GM19324 (cell line): ENCODE measurements at regions not wholly inside any gene's neighbourhood (a gene's known extent, or its start where the extent isn't known, plus 50 kb on each side); places are given as distances from the start of the nearest gene placed in this dataset.

ENCODE experiments used
- ATAC-seq: cut with Tn5 transposase; IDR thresholded peaks from one replicate; pipeline ENCODE4 v1.9.1; 2021; ENCODE audit warnings: mild to moderate bottlenecking, moderate library complexity; ENCODE audit not compliant: unreplicated experiment, low FRiP score

DNA sequence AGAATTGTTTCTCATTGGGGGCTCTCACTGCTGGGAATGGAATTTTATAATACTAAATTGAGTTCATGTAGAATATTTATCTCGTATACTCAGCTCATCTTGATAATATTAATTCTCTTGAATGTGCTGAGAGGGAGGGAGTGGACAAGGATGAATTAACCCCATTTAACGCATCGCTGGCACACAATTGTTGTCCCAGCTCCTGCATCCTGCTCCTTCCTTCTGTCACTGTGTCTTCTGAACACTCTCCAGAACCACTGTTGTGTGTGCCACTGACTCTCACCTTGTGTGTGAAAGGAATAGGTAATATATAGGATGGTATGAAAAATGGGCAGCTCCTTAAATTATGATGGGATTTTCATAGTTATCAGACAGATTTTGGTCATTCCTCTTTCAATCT is 267.3 kb downstream of the MTRR start:
- ATAC-seq: no peak

DNA sequence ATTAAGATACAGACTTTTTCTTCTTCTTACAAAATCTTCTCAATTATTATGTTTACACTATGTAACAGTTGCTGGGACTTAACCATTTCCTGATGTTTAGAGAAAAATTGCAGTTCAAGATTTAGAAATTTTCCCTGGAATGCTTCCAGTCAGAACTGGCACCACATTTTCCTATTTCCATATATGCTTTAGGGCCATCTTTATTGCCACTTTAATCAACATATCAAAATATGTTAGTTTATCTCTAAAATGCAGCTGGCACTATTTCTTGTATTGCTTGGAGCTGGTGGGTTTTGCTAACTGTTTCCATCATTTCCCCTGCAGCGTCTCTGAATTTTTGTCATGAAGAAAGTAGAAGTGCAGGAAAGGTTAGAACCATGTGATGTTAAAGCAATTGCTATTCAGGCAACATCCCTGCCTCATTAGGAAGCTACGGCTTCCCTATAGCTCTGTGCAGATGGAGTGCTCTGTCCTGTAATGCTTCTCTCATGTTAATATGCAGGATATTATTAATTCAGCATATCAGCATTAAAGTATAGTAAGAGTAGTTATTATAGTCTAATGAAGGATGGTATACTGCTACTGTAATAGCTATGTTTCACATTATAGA is 269.1 kb downstream of the MTRR start:
- no peak for ATAC-seq

DNA sequence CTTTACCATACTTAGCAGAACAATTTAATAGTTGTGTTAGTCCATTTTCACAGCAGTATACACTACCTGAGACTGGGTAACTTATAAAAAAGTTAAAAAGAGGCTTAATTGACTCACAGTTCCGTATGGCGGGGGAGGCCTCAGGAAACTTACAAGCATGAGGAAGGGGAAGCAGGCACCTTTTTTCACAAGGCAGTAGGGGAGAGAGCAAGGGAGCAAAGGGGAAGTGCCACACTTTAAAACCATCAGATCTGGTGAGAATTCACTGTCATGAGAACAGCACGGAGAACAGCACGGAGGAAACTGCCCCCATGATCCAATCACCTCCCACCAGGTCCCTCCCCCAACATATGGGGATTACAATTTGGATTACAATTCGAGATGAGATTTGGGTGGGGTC is 269.9 kb downstream of the MTRR start:
- no peak for ATAC-seq

GRCh38 chr5:8150791-8151190 is 281.8 kb downstream of the MTRR start:
- no peak for ATAC-seq

DNA sequence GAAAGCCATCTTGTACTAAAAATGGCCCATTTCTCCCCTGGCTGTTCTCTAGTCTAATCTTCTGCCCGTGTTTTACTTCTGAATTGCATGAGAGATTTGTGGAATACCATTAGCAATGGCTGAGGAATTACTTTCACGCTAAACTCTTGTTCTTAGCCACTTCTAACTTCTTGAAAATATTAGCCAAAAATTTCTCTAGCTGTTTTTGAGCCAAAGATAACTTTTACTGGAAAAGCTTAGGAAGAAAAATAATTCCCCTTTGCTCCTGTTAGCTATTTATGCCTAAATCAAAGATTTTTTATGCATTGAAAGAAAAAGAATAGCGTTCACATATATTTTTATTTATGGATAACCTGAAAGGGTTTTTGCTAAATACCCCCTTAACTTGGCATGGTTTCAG is 287.8 kb downstream of the MTRR start:
- ATAC-seq: no peak

GRCh38 chr5:8157320-8157822 is 288.4 kb downstream of the MTRR start:
- no peak for ATAC-seq

GRCh38 chr5:8176101-8176693 is 307.2 kb downstream of the MTRR start:
- ATAC-seq: no peak

DNA sequence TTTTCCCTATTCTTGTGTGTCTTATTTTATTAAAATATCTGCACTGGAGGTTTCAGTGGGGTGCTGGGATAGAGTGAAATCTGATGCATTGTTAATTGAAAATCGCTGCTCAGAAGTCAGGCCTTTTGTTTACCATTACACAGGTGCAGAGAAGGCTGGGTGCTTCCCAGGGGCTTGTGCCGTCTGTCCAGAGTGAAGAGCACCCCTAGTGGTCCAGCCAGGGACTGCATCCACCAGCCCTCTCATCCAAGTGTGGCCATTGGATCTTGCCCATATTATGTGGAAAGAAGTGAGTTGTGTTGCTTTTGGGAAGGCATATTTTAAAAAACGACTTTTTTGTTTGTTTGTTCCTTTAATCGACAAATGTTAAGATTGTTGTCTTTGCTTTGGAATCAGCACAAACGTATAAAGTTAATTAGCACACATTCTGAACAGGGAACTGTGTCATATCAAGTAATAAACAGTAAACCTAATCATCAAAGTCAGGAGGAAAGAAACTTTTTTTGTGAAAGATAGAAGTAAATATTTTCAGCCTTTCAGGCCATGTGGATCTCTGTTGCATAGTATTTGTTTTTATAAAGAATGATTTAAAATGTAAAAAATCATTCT is 315.6 kb downstream of the MTRR start:
- peak; percentile 67 for ATAC-seq

GRCh38 chr5:8185852-8186251 is 316.9 kb downstream of the MTRR start:
- ATAC-seq: no peak

DNA sequence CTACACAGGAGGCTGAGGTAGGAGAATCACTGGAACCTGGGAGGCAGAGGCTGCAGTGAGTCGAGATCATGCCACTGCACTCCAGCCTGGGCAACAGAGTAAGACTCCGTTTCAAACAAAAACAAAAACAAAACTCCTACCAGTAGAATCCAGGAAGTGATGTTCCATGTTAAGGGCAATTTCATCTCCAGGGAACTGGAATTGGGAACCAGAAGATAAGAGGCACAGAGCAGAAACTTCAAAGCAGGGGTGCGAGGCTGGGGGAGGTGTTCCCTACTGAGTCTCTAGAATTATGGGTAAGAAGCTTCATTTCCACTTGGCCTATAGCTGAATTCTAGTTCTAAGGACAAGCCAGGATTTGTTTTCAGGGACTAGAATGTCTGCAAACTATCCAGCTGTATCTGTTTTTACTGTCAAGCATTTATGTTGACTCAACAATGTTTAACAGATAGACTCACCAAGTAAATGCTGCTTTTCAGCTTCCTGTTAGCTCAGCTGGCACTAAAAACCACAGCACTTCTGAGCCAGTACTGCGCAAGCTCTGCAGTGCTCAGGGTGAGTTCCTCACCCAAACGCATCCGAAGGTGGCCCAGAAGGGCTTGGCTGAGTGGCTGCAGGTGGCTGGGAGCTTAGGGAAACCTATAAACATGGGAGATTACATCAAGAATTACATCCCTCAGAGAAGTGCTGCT is 320.1 kb downstream of the MTRR start:
- no peak for ATAC-seq

DNA sequence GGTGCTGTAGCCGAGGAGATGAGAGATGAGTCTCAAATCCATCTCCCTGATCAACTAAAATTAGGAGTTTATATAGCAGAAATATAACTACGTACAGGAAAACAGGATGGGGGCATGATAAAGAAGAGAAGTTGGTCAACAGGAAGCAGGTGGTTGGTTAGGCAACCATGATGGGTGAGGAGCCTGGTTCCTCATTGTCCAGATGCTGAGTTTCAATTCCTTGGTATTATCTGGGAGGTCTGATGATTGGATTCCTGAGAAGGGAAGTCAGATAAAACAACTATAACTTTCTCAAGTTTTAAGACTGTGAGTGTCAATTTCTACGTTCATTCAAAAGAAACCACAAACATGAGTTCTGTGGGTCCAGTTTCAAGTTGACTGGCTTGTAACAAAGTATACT is 323.9 kb downstream of the MTRR start:
- ATAC-seq: no peak

- no peak for ATAC-seq
Observed at GRCh38 chr5:8196061-8196460, 327.1 kb downstream of the MTRR start.

DNA sequence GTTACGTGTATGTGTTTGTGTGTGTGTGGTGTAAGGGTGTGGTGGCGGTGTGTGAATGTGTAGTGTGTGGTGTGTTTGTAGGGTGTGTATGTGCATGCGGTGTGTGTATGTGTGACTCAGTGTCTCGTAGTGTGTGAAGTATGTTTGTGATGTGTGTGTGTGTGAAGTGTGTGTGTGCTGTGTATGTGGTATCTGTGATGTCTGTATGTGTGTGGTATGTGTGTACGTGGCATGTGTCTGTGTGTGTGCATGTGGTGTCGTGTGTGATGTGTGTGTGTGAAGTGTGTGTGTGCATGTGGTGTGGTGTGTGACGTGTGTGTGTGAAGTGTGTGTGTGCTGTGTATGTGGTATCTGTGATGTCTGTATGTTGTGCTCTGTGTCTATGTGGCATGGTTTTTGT is 339.4 kb downstream of the MTRR start:
- no peak for ATAC-seq

- no peak for ATAC-seq
Observed at GRCh38 chr5:8209500-8209899, 340.6 kb downstream of the MTRR start.

GRCh38 chr5:8213701-8214240 is 344.8 kb downstream of the MTRR start:
- no peak for ATAC-seq

DNA sequence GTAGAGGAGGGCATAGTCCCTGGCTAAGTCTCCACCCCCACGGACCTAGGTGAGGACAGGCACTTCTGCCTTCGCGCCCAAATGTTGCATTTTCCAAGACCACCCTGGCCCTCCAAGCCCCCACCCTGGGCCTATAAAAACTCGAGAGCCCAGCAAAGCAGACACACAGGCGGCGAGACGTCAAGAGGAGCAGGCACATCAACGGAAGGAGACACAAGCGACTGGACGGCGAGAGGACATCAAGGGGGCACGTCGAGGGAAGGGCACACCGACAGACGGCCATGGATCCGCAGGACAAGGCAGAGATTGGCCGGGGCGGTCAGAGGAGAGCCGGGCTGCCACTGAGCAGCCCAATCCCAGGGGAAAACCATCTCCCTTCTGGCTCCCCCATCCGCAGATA is 348.0 kb downstream of the MTRR start:
- no peak for ATAC-seq

GRCh38 chr5:8226148-8226547 is 357.2 kb downstream of the MTRR start:
- ATAC-seq: no peak

DNA sequence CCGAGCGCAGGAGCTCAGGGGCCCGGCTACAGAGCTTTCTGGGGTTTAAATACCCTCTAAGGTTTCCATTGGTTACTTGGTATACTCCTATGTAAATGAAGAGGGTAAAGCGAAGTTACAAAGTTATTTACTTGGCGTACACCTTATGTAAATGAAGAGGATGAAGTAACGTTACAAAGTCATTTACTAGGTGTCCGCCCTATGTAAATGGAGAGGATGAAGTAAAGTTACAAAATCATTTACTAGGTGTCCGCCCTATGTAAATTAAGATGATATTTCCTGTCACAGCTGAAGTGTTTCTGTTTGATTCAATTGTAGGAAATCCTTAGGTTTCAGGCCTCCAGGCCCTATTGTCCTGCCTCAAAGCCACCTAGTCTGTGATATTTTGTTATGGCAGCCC is 358.2 kb downstream of the MTRR start:
- ATAC-seq: no peak

- ATAC-seq: no peak
Observed at GRCh38 chr5:8229551-8229950, 360.6 kb downstream of the MTRR start.

DNA sequence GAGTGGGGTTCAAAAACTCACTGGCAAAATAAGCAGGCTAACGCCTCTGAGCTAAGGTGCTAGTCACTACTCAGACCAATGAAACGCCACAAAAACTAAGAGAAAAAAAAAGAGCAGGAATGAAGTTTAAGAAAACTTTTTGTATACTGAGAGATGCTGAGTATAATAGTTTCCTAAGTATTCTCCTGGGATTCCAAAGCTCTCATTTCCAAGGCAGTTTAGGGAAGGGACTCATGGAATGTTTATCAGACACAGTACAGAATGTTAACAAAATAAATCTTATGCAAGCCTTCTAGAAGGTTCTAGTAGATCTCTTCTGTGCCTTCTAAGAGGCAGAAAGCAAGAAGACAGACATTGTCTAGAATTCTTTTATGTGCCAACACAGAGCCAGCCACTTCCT is 361.9 kb downstream of the MTRR start:
- no peak for ATAC-seq

DNA sequence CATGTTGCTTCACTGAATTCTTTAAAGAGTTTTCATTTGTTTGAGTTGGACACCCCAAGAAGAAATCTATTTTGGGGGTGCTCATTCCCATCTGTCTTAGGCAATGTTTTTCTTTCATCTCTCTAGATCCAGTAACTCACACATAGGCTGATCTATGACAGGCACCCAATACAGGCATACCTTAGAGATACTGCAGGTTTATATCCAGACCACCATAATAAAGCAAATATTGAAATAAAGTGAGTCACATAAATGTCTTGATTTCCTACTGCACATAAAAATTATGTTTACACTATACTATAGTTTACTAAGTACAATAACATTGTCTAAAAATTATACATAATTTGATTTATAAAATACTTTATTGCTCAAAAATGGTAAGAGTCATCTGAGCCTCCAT is 364.5 kb downstream of the MTRR start:
- no peak for ATAC-seq
